Stomach (tissue), 4 donors: ENCODE measurements at regions not wholly inside any gene's neighbourhood (a gene's known extent, or its start where the extent isn't known, plus 50 kb on each side); places are given as distances from the start of the nearest gene placed in this dataset.

Experiments used
- CTCF ChIP-seq, 7 experiments: fragments of 450-650 bp in 4 of 7; fragments of 200-600 bp in 3 of 7; sonication (generic) in 3 of 7; IDR thresholded peaks; one replicate each; pipeline ENCODE4 v1.5.1; 2016 to 2019; ENCODE audit warnings: antibody characterized with exemption in 7 of 7, control low read depth in 2 of 7, mild to moderate bottlenecking in 1 of 7
- EP300 ChIP-seq: sonication (generic); formaldehyde crosslinking; IDR thresholded peaks from one replicate; pipeline ENCODE4 v1.6.1; 2017; ENCODE audit warnings: antibody characterized with exemption
- POLR2A ChIP-seq, 4 donors: fragments of 450-650 bp; IDR thresholded peaks; one replicate each; pipeline ENCODE4 v1.6.1; 2016; ENCODE audit warnings: antibody characterized with exemption in 4 of 4, control low read depth in 2 of 4, mild to moderate bottlenecking in 1 of 4, moderate library complexity in 1 of 4
- POLR2AphosphoS5 ChIP-seq, 3 donors: sonication (generic); formaldehyde crosslinking; IDR thresholded peaks; one replicate each; pipeline ENCODE4 v1.6.1; 2016; ENCODE audit warnings: antibody characterized with exemption in 3 of 3

- TF ChIP-seq POLR2A (IDR thresholded peaks at IDR 0.05) (no peak), EP300 (no peak), CTCF (IDR thresholded peaks at IDR 0.05) (no peak), POLR2AphosphoS5 (IDR thresholded peaks at IDR 0.05) (no peak)
Observed at GRCh38 chr12:4080213-4080612, 193.3 kb upstream of the CCND2 start.
